AG04450 (cell line): ENCODE measurements at regions not wholly inside any gene's neighbourhood (a gene's known extent, or its start where the extent isn't known, plus 50 kb on each side); places are given as distances from the start of the nearest gene placed in this dataset.

Experiments used
- CTCF ChIA-PET: fragments of 300-600, 350-600 bp; formaldehyde crosslinking; extraction: SDS; loops from one replicate; lab custom pipeline; 2022; ENCODE audit warnings: antibody characterized with exemption, inconsistent platforms; lab: Charles Lee
- POLR2A ChIA-PET: fragments of 350-600 bp; formaldehyde crosslinking; extraction: SDS; loops from one replicate; lab custom pipeline; 2021; ENCODE audit warnings: antibody characterized with exemption, inconsistent platforms; lab: Yijun Ruan, JAX
- DNase-seq: peaks from one replicate; pipeline ENCODE4 v3.0.0-alpha.2; 2011; ENCODE audit warnings: low read depth, low spot score
- H3K27ac ChIP-seq: one replicate; pipeline ENCODE4 v1.5.1; 2012; ENCODE audit warnings: low read depth, low read length, control low read depth
- H3K27me3 ChIP-seq: one replicate; pipeline ENCODE4 v1.6.0; 2012; ENCODE audit warnings: low read length; ENCODE audit not compliant: control insufficient read depth, insufficient read depth
- H3K4me3 ChIP-seq: 2 replicates; pipeline ENCODE4 v1.5.1; 2011; ENCODE audit warnings: mild to moderate bottlenecking, low read depth, low read length, control low read depth
- H3K9me3 ChIP-seq: 2 replicates; pipeline ENCODE4 v1.5.1; 2012; ENCODE audit warnings: low read length; ENCODE audit not compliant: control insufficient read depth, insufficient read depth
- CTCF ChIP-seq: IDR thresholded peaks from 2 replicates; pipeline ENCODE4 v1.5.1; 2011; ENCODE audit warnings: low read depth, low read length, control low read depth, inconsistent platforms

GRCh38 chr1:232521660-232522059, 108.3 kb downstream of the SIPA1L2 start:
- H3K27me3 ChIP-seq, result no peaks in the 10 kb centered on the region
- no peak overlapping the region for H3K4me3 ChIP-seq
- CTCF ChIA-PET, result no interaction called here
- no peak overlapping the region for H3K27ac ChIP-seq
- no peaks in the 10 kb centered on the region for H3K9me3 ChIP-seq
- POLR2A ChIA-PET, result no interaction called here
- no peak for DNase-seq
- TF ChIP-seq CTCF, result no peak

GRCh38 chr1:232519186-232519585, 110.7 kb downstream of the SIPA1L2 start:
- Histone ChIP-seq H3K27ac (no peak overlapping the region), H3K4me3 (no peak overlapping the region), H3K27me3 (no peaks in the 10 kb centered on the region), H3K9me3 (no peaks in the 10 kb centered on the region)
- POLR2A ChIA-PET, result no interaction called here
- CTCF ChIA-PET, result no interaction called here
- DNase-seq, result no peak
- TF ChIP-seq CTCF, result no peak

- Histone ChIP-seq H3K9me3 (no peaks in the 10 kb centered on the region), H3K4me3 (no peak overlapping the region), H3K27me3 (no peaks in the 10 kb centered on the region), H3K27ac (no peak overlapping the region)
- TF ChIP-seq CTCF, result no peak
- DNase-seq, result no peak
- POLR2A ChIA-PET, result interaction anchor here (0.6 kb wide), 1 partner anchor 129 kb away, joined by 9 read pairs; no protein-coding TSS in a partner anchor
- CTCF ChIA-PET, result interaction anchor here (0.6 kb wide), 1 partner anchor 434 kb away, joined by 5 read pairs; no protein-coding TSS in a partner anchor
Observed at GRCh38 chr1:232518349-232518748, 111.6 kb downstream of the SIPA1L2 start.

GRCh38 chr1:232517204-232517603, 112.7 kb downstream of the SIPA1L2 start:
- POLR2A ChIA-PET, result no interaction called here
- H3K27ac ChIP-seq, result no peak overlapping the region
- CTCF ChIA-PET, result interaction anchor here (0.9 kb wide), 1 partner anchor 9 kb away, joined by 3 read pairs; no protein-coding TSS in a partner anchor
- H3K9me3 ChIP-seq, result no peaks in the 10 kb centered on the region
- no peak for TF ChIP-seq CTCF
- H3K27me3 ChIP-seq, result no peaks in the 10 kb centered on the region
- H3K4me3 ChIP-seq, result no peak overlapping the region
- DNase-seq, result no peak

- ChIA-PET POLR2A (no interaction called here), CTCF (no interaction called here)
Observed at GRCh38 chr1:232515706-232516105, 114.2 kb downstream of the SIPA1L2 start.

More at GRCh38 chr1:232515706-232516105, 114.2 kb downstream of the SIPA1L2 start:
- no peaks in the 10 kb centered on the region for H3K9me3 ChIP-seq
- H3K27me3 ChIP-seq, result no peaks in the 10 kb centered on the region
- no peak overlapping the region for H3K27ac ChIP-seq
- DNase-seq, result no peak
- no peak overlapping the region for H3K4me3 ChIP-seq
- TF ChIP-seq CTCF, result no peak
